ENCODE measurements at regions not wholly inside any gene's neighbourhood (a gene's known extent, or its start where the extent isn't known, plus 50 kb on each side); places are given as distances from the start of the nearest gene placed in this dataset.

DNA sequence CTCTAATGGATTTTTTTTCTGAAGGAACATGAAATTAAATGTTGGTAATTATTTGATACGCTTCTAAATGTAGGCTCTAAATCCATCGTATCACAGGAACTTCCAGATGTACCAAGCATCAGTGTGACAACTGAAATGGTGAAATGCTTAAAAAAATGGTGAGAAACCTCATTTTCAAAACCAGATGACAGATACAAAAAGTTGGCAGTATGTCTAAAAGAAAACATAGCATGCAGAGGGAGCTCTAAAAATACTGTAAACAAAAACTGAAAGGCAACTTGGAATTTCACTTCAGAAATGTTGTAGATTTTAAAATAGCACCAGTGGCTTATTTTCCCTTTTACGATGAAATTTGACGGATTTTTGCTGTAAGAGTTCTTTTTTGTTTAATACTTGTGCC, 1043.6 kb upstream of the WWC1 start:
- CTCF ChIA-PET, result no interaction called here
- Mint-ChIP-seq H3K9me3 (ENCODE audit: low read depth) (no peaks in the 10 kb centered on the region), H3K36me3 (ENCODE audit: low read depth) (no peaks in the 10 kb centered on the region), H3K27me3 (no peaks in the 10 kb centered on the region), H3K4me3 (no peak overlapping the region), H3K4me1 (no peaks in the 10 kb centered on the region), H3K27ac (no peak overlapping the region)
- no peak for DNase-seq
- POLR2A ChIA-PET, result no interaction called here
- intact Hi-C loops (cut with DNase I, micrococcal nuclease), result no loop called here
- ATAC-seq, result no peak

DNA sequence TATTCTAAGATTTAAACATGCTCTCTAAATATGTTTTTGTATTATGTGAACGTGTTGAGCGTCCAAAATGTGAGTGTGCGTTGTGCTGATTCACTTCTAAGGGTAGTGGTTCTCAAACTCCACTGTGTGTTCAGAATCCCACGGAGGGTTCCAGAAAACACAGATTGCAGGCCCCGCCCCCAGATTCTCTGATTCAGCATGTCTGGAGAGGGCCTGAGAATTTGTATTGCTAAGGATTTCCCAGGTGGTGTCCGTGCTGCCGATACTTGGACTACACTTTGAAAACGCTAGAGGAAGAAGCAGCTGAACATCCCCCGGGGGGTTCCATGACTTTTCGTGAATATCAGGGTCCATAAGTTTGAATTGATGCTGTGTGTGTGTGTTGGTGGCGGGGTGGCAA, 1043.2 kb upstream of the WWC1 start:
- ATAC-seq (no peak), DNase-seq (no peak)
- H3K4me3 Mint-ChIP-seq, result no peak overlapping the region

DNA sequence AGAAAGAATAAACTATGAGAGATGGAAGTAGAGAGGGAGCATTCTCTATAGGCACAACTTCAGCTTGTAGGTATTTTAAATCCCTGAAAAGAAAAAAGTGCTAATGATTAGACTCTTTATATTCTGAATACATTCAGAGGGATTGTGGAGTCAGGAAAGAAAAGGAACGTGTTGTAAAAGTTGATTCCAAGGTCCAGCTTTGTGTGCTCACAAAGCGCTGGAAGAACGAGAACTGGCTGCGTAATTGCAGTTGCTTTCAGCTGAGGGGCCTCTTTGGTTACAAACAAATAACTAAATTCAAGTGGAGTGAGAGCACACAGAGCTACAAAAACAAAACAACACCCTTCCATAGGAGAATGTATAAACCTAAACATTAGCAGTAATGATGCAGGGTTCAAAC, 1040.4 kb upstream of the WWC1 start:
- CTCF ChIA-PET, result interaction anchor here (1.1 kb wide), 1 partner anchor 30 kb away, joined by 4 read pairs; no protein-coding TSS in a partner anchor
- intact Hi-C loops (cut with DNase I, micrococcal nuclease), result no loop called here

More for the DNA sequence above, 1043.2 kb upstream of the WWC1 start:
- intact Hi-C loops (cut with DNase I, micrococcal nuclease), result no loop called here
- Mint-ChIP-seq H3K4me1 (no peaks in the 10 kb centered on the region), H3K27me3 (no peaks in the 10 kb centered on the region), H3K36me3 (ENCODE audit: low read depth) (no peaks in the 10 kb centered on the region), H3K9me3 (ENCODE audit: low read depth) (no peaks in the 10 kb centered on the region), H3K27ac (no peak overlapping the region)
- ChIA-PET POLR2A (no interaction called here), CTCF (no interaction called here)

DNA sequence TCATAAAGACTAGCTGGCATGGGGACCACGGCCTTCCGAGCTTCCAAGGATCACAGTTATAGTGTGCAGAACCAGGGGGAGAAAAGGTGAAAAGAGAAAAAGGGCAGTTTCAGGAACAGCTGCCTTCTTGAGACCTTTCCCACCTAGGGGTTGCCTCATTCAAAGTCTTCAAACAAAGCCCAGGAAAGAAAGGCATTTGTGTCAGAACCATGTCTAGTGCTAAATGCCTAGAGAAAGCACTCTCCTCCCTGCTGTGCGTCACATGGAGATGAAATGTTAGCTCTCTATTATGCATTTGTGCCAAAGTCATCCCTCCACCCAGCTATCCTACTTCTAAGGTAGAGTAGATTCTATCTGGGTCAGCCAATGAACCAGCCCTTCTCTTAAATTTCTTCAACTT, 1037.3 kb upstream of the WWC1 start:
- no peak for DNase-seq
- Mint-ChIP-seq H3K27me3 (no peaks in the 10 kb centered on the region), H3K9me3 (ENCODE audit: low read depth) (peaks cover 4% of the 10 kb centered on the region), H3K36me3 (ENCODE audit: low read depth) (no peaks in the 10 kb centered on the region), H3K4me1 (no peaks in the 10 kb centered on the region), H3K4me3 (no peak overlapping the region), H3K27ac (no peak overlapping the region)
- no peak for ATAC-seq
- POLR2A ChIA-PET, result no interaction called here
- intact Hi-C loops (cut with DNase I, micrococcal nuclease), result no loop called here
- CTCF ChIA-PET, result no interaction called here

More for the DNA sequence above, 1040.4 kb upstream of the WWC1 start:
- DNase-seq (no peak), ATAC-seq (no peak)
- H3K27ac Mint-ChIP-seq, result no peak overlapping the region
- no peaks in the 10 kb centered on the region for H3K36me3 Mint-ChIP-seq (ENCODE audit: low read depth)
- no peaks in the 10 kb centered on the region for H3K4me1 Mint-ChIP-seq
- peaks cover 3% of the 10 kb centered on the region for H3K9me3 Mint-ChIP-seq (ENCODE audit: low read depth)
- POLR2A ChIA-PET, result no interaction called here
- no peaks in the 10 kb centered on the region for H3K27me3 Mint-ChIP-seq
- no peak overlapping the region for H3K4me3 Mint-ChIP-seq

DNA sequence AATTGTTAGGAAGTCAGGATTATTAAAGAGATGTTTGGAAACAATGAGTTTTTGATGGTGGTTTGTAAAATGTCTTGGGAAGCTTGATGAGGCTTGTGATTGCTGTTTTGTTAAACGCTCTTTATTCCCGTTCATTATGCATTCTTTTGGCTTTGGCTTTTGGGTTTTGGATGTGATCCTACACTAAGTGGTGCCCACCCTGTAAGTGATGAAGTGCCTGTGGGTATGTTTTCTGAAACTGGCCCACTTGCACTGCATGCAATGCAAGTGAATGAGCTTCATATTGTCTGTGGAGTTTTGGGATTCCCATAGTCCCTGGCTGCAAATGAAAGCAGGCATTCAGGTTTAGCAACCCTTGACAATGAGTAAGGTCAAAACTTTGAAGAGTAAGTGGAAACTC, 1035.5 kb upstream of the WWC1 start:
- POLR2A ChIA-PET, result no interaction called here
- no peak overlapping the region for H3K4me3 Mint-ChIP-seq
- ATAC-seq (no peak), DNase-seq (no peak)
- H3K4me1 Mint-ChIP-seq, result no peaks in the 10 kb centered on the region
- H3K9me3 Mint-ChIP-seq (ENCODE audit: low read depth), result peaks cover 4% of the 10 kb centered on the region
- no peaks in the 10 kb centered on the region for H3K27me3 Mint-ChIP-seq
- no peak overlapping the region for H3K27ac Mint-ChIP-seq
- intact Hi-C loops (cut with DNase I, micrococcal nuclease), result no loop called here
- H3K36me3 Mint-ChIP-seq (ENCODE audit: low read depth), result no peaks in the 10 kb centered on the region
- CTCF ChIA-PET, result no interaction called here

DNA sequence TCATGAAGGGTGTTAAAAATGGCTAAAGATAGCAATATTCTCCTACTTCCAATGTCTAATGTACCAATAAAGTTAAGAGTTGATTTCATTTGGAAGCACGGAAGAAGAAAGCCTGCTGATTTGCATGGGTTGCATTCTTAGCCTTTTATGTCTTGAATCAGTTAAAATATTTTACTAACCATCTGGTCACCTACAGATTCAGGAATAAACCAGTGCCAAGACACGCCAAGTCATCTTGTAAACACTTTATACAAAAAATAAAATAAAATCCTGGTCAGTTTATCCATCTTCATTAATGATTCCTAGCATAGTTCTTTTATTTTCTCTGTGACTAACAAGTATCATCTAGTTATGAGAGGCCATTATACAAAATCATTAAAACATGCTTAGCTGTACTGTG, 1031.6 kb upstream of the WWC1 start:
- no peak overlapping the region for H3K4me3 Mint-ChIP-seq
- intact Hi-C loops (cut with DNase I, micrococcal nuclease), result no loop called here
- ChIA-PET POLR2A (no interaction called here), CTCF (no interaction called here)
- no peak for DNase-seq
- peaks cover 6% of the 10 kb centered on the region for H3K9me3 Mint-ChIP-seq (ENCODE audit: low read depth)
- no peak for ATAC-seq
- H3K36me3 Mint-ChIP-seq (ENCODE audit: low read depth), result no peaks in the 10 kb centered on the region
- H3K4me1 Mint-ChIP-seq, result no peaks in the 10 kb centered on the region
- H3K27me3 Mint-ChIP-seq, result no peaks in the 10 kb centered on the region
- H3K27ac Mint-ChIP-seq, result no peak overlapping the region

DNA sequence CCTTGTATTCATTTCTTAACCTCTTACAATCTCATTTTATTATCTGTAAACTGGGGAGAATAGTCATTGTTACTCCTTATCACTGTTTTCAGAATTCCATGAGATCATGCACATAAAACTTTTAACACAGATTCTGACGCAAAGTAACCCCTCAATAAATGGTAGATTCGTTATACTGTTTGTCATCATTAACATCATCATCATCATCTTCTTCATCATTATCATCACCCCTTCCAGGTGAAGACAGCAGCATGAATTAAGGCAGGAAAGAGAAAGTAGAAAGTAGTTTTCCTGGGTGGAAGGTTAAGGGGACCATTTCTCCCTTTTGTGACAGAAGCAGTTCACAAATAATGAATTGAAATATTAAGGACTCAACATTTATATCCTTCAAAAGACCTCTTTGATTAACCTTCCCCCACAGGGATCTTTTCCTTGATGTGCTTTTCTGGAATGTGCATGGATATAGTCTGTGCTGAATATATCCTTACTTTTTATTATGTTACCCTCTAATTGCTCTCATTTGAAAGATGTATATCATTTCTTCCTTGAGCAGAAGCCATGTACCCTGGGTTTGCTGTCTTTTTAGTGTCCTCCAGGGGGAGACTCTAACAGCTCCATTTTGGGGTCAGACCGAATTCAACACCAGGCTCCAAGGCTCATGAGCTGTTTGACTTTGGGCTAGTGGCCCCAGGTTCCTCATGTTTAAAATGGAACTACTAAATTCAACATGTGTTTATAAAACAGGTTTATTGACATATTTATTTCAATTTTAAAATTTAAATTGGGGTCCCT, 1029.9 kb upstream of the WWC1 start:
- ATAC-seq (no peak), DNase-seq (no peak)
- CTCF ChIA-PET, result no interaction called here
- H3K36me3 Mint-ChIP-seq (ENCODE audit: low read depth), result no peaks in the 10 kb centered on the region
- H3K9me3 Mint-ChIP-seq (ENCODE audit: low read depth), result peaks cover 2% of the 10 kb centered on the region
- POLR2A ChIA-PET, result interaction anchor here (0.6 kb wide), 1 partner anchor 204 kb away, joined by 4 read pairs; no protein-coding TSS in a partner anchor
- intact Hi-C loops (cut with DNase I, micrococcal nuclease), result no loop called here
- no peak overlapping the region for H3K4me3 Mint-ChIP-seq
- H3K27me3 Mint-ChIP-seq, result no peaks in the 10 kb centered on the region
- H3K4me1 Mint-ChIP-seq, result no peaks in the 10 kb centered on the region
- no peak overlapping the region for H3K27ac Mint-ChIP-seq

DNA sequence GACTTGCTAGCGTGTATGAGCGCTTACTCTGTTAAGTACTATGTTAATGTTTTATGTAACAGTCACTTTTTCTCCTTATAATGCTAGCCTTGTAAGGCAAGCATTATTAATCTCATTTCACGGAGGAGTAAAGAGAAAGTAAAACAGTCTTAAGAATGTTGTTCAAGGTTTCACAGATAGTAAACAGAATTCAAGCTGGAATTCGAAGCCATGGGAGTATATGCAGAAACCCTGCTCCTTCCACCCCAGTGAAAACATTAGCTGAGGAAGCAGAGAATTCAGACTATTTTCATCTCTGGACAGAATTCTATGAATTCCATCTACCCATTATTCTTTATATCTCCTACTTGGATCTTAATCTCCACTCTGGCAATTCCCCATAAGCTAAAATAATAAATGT, 1028.3 kb upstream of the WWC1 start:
- H3K27me3 Mint-ChIP-seq, result no peaks in the 10 kb centered on the region
- H3K4me3 Mint-ChIP-seq, result no peak overlapping the region
- H3K9me3 Mint-ChIP-seq (ENCODE audit: low read depth), result peaks cover 8% of the 10 kb centered on the region
- POLR2A ChIA-PET, result no interaction called here
- CTCF ChIA-PET, result no interaction called here
- H3K4me1 Mint-ChIP-seq, result no peaks in the 10 kb centered on the region
- intact Hi-C loops (cut with DNase I, micrococcal nuclease), result no loop called here
- DNase-seq (no peak), ATAC-seq (no peak)
- no peak overlapping the region for H3K27ac Mint-ChIP-seq
- H3K36me3 Mint-ChIP-seq (ENCODE audit: low read depth), result no peaks in the 10 kb centered on the region

DNA sequence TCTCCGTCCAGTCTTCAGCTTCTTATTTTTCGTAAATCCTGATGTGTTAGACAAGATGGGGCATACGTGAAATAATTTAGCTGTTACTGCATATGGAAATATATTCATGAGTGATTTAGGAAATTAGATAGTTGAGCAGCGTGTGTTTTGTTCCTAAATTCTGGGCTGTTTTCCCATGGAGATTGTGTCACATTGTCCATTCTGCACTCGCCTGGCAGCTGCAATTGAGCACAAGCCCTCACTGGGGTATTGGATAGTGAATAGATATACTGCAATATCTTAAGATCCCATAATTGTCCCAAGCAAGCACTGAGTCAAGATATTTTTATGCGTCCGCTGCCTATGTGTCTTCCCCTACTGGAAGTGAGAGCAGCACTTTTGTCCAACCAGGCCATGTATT, 1027.1 kb upstream of the WWC1 start:
- Mint-ChIP-seq H3K9me3 (ENCODE audit: low read depth) (peaks cover 8% of the 10 kb centered on the region), H3K36me3 (ENCODE audit: low read depth) (no peaks in the 10 kb centered on the region), H3K27me3 (no peaks in the 10 kb centered on the region), H3K4me3 (no peak overlapping the region), H3K4me1 (no peaks in the 10 kb centered on the region), H3K27ac (no peak overlapping the region)
- POLR2A ChIA-PET, result interaction anchor here (0.7 kb wide), 2 partner anchors 9 to 332 kb away, joined by 6 read pairs; no protein-coding TSS in a partner anchor
- intact Hi-C loops (cut with DNase I, micrococcal nuclease), result no loop called here
- CTCF ChIA-PET, result no interaction called here
- DNase-seq (no peak), ATAC-seq (no peak)

DNA sequence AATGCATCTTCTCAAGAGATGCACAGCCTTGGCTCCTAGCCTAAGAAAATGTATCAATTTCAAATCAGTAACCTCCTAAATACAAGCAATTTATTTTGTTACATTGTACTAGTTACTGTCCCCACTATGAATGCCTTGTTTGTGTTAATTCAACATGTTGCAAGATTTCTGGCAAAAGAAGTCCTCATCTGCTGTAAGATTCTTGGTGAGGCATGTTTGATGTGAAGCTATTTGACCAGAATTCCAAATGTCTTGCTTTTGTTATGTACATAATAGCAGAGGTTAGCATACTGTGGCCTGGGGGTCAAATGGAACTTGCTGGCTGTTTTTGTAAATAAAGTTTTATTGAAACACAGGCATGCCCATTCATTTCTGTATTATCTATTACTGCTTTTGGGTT, 1023.1 kb upstream of the WWC1 start:
- Mint-ChIP-seq H3K27ac (no peak overlapping the region), H3K4me3 (no peak overlapping the region), H3K27me3 (no peaks in the 10 kb centered on the region), H3K36me3 (ENCODE audit: low read depth) (no peaks in the 10 kb centered on the region), H3K4me1 (no peaks in the 10 kb centered on the region), H3K9me3 (ENCODE audit: low read depth) (peaks cover 10% of the 10 kb centered on the region)
- CTCF ChIA-PET, result no interaction called here
- POLR2A ChIA-PET, result no interaction called here
- intact Hi-C loops (cut with DNase I, micrococcal nuclease), result no loop called here
- no peak for DNase-seq
- no peak for ATAC-seq

DNA sequence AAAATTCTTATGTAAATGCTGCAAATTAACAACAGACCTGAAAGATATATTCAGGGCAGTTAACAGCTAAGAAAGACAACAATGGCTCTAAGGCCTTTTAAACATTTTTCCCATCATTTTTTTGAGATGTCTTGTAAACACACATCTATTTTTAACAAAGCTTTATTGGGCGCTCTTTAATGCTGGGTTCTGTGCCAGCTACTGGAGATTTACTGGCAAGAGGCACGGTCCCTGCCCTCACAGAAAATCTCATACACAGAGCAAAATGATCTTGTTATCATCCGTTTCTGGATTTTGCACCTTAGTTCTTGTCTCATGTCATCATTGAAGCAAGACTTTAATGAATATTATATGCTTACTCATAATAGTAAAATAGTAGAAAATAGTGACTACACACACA, 1022.3 kb upstream of the WWC1 start:
- POLR2A ChIA-PET, result no interaction called here
- H3K36me3 Mint-ChIP-seq (ENCODE audit: low read depth), result no peaks in the 10 kb centered on the region
- no peaks in the 10 kb centered on the region for H3K27me3 Mint-ChIP-seq
- DNase-seq (no peak), ATAC-seq (no peak)
- H3K4me3 Mint-ChIP-seq, result no peak overlapping the region
- peaks cover 10% of the 10 kb centered on the region for H3K9me3 Mint-ChIP-seq (ENCODE audit: low read depth)
- intact Hi-C loops (cut with DNase I, micrococcal nuclease), result no loop called here
- no peak overlapping the region for H3K27ac Mint-ChIP-seq
- CTCF ChIA-PET, result no interaction called here
- H3K4me1 Mint-ChIP-seq, result no peaks in the 10 kb centered on the region

DNA sequence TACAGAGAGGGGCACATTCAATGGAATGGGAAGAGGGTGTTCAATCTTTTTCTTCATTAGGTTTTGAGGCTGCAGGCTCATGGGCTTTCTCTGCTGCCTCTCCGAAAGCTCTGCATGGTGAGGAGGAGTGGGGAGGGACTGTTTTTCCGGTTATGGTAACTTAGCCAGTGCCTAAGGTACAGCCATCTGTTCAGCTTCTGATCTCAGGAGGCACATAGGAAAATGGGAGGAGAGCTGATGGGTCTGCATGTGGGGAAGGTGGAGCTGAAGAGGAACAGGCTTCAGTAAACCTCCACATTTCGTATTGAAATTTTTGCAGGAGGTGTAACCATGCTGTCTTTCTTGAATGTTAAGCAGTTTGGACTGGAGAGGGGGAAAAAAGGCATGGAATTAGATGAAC, 1020.4 kb upstream of the WWC1 start:
- ATAC-seq, result no peak

More for the DNA sequence above, 1020.4 kb upstream of the WWC1 start:
- CTCF ChIA-PET, result interaction anchor here (0.6 kb wide), 2 partner anchors 156 to 1211 kb away, joined by 3 read pairs; no protein-coding TSS in a partner anchor
- intact Hi-C loops (cut with DNase I, micrococcal nuclease), result no loop called here
- DNase-seq, result no peak
- POLR2A ChIA-PET, result no interaction called here
- no peaks in the 10 kb centered on the region for H3K27me3 Mint-ChIP-seq
- H3K36me3 Mint-ChIP-seq (ENCODE audit: low read depth), result no peaks in the 10 kb centered on the region
- H3K4me1 Mint-ChIP-seq, result no peaks in the 10 kb centered on the region
- H3K27ac Mint-ChIP-seq, result no peak overlapping the region
- H3K4me3 Mint-ChIP-seq, result no peak overlapping the region
- H3K9me3 Mint-ChIP-seq (ENCODE audit: low read depth), result peaks cover 10% of the 10 kb centered on the region
